ENCODE measurements at regions not wholly inside any gene's neighbourhood (a gene's known extent, or its start where the extent isn't known, plus 50 kb on each side); places are given as distances from the start of the nearest gene placed in this dataset.

- peak; percentile 81 for DNase-seq
Measured at GRCh38 chr3:24773798-24774197, 279.1 kb upstream of the THRB start.

- no peak for DNase-seq
Measured at GRCh38 chr3:24780991-24781390, 286.3 kb upstream of the THRB start.

DNA sequence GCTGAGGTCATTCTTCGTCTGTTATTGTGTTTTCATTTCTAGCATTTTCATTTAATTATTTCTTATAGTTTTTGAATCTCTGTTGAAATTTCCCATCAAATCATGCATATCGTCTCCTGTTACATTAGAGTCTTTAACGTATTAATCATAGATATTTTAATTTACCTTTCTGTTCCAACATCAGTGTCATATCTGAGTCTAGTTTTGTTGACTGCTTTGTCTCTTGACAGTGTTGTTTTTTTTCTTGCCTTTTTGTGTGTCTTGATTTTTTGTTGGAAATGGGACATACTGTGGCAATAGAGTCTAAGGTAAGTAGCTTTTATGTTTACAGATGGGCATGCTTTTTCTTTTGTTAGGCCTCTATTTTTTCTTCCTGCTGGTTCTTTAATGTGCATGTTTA, 286.8 kb upstream of the THRB start:
- DNase-seq: no peak

DNA sequence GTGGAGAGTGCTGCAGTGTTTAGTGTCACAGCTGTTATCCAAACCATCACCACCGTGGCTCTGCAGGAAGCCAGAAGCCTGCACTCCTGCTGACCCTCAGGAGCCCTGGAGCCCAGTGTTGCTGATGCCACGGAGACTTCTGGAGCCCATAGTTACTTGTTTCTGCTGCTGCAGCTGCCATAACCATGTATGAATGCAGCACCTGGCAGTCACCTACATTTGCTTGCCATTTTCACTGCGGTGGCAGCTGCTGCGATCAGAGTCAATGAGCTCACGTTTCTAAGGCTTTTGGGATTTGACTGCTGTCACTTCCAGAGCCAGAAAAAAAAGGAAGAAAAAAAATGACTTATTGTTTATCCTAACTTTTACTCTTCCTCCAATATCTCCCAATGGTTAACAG, 299.2 kb upstream of the THRB start:
- DNase-seq: no peak

DNA sequence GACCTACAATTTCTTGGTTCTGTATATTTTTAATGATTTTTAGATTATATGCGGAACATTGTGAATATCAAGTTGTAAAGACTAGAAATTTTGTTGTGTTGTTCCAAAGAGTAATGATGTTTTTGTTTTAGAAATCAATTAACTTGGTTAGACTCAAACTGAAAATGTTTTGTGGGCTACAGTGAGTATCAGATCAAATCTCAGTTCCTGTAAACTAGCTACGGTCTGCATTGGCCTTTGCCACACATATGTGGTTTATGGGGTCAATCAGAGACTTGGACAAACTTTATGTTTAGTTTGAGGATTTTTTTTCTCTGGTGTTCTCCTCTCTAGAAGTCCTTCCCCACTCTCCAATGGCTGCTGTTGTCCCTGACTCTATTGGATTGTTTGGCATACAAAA, 308.0 kb upstream of the THRB start:
- DNase-seq: no peak

DNA sequence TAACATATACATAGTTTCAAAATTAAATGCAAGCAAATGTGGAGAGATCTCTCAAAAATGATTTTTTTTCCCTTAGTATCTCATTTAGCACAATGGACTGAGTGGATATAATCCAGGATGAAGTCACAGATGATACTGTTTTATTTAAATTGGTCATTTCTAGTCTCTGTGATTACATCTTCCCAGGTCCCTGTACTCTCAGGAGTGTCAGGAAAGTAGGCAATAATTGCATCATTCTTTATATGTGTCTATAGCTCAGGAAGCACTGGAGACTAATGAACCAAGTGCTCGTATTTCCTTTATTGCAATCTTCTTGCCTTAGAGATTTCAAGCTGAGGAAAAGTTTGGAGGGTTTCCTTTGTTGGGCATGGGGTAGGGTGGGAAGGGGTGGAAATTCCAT, 309.4 kb upstream of the THRB start:
- no peak for DNase-seq

- no peak for DNase-seq
Measured at GRCh38 chr3:24810881-24811280, 316.2 kb upstream of the THRB start.

GRCh38 chr3:24812116-24812515, 317.5 kb upstream of the THRB start:
- no peak for DNase-seq

GRCh38 chr3:24818055-24818454, 323.4 kb upstream of the THRB start:
- no peak for DNase-seq

GRCh38 chr3:24828011-24828410, 333.4 kb upstream of the THRB start:
- DNase-seq: no peak

- peak; percentile 50 for DNase-seq
Measured at GRCh38 chr3:24828551-24828950, 333.9 kb upstream of the THRB start.

GRCh38 chr3:24829011-24829581, 334.4 kb upstream of the THRB start:
- peak; percentile 77 for DNase-seq

- peak; percentile 37 for DNase-seq
Measured at GRCh38 chr3:24829629-24830229, 335.1 kb upstream of the THRB start.

DNA sequence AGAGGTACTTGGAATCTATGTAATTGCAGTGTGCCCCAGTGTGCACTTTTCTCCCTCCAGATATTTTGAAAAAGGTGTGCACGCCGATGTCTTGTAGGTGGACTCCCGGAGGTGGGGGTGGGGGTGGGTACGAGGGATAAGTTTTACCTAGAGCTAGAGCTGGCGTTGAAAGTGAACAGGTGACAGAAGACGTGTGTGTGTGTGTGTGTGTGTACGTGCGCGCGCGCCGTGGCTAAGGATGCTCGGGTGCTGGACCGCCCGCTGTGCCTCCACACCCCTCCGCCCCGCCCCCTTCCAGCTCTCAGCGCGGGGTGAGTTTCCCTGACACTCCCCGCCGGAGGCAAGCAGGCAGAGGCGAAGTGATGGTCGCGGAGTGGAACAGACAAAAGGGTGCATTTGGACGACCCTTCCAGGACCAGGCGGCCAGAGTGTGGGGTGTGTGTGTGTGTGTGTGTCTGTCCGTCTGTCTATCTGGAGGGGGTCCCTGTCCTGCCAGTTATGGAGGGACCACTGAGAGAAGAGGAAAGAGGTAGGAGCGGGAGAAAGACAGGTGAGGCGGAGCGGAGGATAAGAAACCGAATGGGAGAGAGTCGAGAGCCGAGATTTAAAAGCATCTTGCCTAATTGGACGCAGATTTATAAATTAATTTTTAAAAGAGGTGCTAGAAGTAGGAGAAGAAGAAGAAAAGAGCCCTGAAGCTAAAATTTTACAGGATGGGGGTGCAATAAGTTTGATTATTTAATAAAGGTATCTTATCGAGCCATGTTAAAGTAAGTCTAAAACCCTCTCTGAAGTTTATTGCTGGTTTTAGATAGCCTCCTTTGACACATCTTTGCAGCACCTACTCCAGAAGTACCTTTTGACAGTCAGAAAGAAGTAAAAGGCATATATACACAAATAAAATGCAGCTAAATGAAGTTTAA, 335.8 kb upstream of the THRB start:
- peak; percentile 51 for DNase-seq

DNA sequence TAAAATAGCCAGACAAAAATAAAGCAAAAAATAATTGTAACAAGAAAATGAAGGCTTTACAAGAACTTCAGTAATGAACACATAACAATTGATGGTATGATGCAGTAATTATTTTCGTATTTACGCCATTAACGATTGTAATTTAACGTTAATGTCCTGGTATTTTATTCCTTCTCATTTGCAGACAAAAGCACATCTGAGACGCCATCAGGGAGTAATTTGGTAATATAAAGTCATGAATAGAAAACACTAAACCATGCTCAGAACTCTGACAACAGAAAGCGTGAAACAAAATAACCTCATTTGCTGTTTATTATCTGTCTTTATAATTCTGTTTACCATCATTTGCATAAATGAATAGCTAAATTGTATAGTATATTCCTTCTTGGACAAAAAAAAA, 336.6 kb upstream of the THRB start:
- DNase-seq: no peak

- no peak for DNase-seq
Measured at GRCh38 chr3:24832891-24833290, 338.2 kb upstream of the THRB start.

DNA sequence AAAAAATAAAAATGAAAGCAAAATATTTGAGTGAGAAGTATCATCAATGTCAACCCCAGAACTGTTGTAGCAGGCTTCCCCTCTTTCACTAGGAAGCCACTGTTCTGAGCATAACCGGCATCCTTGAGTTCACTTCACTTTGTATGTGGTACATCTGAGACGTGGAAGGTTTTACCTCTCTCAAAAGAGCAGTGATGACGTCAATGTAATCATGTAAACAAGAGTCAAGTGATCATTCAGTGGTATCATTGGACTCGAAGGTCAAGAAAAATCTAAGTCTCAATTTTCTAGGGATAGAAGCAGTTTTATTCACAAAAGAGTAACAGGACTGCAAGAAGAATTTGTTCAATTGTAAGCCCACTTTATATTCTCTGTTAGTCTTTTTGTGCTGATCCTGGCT, 339.8 kb upstream of the THRB start:
- DNase-seq: no peak

GRCh38 chr3:24835510-24835909, 340.9 kb upstream of the THRB start:
- DNase-seq: no peak

GRCh38 chr3:24837601-24838000, 343.0 kb upstream of the THRB start:
- no peak for DNase-seq

DNA sequence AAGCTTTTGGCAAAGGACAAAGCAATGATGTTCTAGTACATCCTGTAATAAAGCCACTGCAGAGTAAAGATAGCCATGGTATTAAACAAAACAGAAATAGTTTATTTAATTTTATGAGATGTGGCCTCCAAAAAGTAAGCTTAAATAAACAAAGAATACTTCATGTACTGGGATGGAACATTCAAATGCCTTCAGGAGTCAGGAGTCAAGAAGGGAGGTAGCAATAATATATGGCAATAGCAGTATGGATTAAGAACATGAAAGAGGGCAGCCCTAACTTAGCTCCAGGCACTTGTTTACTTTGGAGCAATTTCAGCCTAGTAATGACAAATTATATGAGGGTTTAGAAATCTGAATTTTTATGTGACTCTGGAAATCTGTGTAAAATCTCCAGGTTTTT, 343.9 kb upstream of the THRB start:
- DNase-seq: no peak

- no peak for DNase-seq
Measured at GRCh38 chr3:24843955-24844354, 349.3 kb upstream of the THRB start.

DNA sequence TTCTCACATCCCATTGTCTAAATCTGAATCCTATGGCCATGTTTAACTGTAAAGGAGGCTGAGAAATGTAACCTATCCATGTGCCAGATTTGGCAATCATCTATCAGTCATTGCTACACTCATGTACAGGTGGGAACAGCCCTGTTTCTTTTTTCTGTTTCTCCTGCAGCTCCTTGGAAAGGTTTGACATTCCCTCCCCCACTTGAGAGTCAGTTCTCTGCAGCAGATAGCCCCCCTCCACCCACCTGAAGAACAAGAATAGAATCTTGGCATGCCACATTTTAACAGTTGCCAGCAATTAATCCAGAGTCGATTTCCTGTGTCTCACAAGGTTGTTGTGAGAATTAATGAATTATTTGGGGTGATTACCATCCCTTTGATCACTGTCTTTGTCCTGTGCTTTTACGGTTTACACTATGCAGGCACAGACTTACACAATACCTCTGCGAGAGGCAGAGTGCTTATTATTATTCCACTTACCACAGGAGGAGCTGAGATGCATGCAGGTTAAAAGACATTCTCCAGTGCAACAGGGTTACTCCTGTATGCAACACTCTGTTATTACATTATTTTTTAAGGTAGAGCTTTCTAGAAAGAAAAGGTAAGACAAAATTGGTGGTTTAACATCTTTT, 351.0 kb upstream of the THRB start:
- no peak for DNase-seq

GRCh38 chr3:24846286-24846860, 351.7 kb upstream of the THRB start:
- no peak for DNase-seq
